ENCODE measurements at regions not wholly inside any gene's neighbourhood (a gene's known extent, or its start where the extent isn't known, plus 50 kb on each side); places are given as distances from the start of the nearest gene placed in this dataset.

DNA sequence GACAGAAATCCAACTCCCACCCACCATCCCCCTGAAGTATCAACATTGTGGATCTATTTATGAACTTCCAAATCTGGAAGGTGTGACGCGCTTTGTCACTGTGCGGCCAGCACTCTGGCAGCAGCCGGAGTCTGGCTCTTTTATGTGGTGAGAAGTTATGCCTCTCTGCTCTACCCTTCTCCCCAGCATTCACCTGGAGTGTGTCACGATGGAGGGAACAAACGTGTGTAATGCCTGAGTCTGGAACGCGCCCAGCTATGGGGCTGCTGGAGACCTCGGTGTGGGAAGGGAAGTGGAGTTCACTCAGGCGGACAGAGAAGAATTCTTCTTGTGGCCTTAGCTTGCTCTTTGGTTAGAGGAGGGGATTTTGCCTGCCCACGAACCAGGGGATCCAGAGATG lies 222.1 kb upstream of the RPL34 start:
- no peak for DNase-seq

DNA sequence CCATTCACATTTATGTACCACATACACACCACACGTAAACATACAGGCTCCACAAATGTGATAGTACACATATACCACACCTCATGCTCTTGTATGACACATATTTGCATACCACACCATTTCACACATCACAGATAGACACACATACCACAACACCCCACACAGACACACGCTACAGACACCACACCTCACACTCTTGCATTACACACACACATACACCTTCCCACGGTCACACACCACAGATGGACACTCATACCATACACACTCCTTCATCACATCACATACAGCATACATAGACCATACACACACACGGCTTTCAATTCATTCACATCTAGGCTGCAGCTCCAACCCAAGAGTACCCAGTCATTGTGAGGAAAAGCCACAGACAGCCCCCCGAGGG lies 222.5 kb upstream of the RPL34 start:
- no peak for DNase-seq

DNA sequence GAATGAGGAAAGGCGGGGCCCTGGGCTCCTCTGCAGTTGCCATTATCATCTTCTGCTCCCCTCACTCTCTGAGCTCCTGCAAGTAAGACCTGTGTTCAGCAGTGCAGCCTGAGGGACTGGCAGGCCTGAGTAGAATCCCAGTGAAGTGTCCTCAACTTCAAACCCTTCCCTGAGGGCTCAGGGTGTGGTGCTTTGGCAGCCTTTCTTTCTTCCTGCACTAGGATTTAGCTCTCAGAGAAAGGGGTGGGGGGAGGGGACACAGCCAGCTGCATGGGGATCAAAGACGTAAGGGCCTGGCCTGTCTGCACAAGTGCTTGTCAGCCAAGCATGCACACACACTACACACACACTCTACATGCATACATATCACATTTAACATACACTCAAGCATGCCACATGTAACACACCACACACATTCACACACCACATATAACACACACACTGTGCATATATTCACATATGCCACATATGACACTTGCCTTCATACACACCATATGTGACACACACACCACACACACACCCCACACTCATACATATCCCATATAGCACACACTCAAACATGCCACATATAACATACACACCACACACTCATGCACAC lies 223.4 kb upstream of the RPL34 start:
- no peak for DNase-seq

DNA sequence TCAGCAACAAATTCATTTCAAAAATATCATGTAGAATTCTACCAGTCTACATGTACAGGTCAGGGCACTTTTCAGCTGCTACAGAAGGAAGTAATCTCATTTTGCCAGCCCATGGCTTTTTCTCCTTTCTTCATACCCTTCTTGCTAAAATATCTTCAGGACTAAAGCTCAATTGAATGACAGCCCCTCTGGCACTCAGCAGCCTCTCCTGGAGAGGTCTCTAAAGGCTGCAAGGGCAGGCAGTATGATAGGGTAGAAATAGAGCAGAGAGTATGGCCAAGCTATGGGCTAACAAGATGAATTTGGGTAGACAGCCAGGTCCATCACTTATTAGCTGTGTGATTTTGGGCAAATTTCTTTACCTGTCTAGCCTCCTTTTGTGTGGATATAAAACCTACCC lies 224.6 kb upstream of the RPL34 start:
- DNase-seq, result no peak

DNA sequence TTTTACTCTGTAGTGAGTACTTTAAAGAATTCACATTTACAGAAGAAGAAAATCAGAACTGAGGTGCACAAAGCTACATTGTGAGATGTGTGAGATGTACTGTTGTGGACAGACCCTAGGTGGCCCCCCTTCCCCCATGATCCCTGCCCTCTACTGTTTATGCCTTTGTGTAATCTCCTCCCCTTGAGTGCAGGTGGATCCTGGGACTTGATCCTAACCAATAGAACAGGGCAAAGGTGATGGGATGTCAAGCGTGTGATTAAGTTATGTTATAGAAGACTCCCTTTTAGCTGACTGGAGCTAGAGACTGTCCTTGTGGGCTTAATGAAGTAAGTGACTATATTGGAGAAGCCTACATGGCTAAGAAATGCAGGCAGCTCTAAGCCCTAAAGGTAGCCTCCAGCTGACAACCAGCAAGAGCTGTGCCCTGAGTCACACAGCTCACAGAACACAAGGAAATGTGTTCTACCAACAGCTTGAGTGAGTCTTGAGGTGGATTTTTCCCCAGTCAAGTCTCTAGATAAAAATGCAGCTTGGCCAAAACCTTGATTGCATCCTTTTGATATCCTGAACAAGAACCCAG lies 225.2 kb upstream of the LEF1 start:
- no peak for DNase-seq

DNA sequence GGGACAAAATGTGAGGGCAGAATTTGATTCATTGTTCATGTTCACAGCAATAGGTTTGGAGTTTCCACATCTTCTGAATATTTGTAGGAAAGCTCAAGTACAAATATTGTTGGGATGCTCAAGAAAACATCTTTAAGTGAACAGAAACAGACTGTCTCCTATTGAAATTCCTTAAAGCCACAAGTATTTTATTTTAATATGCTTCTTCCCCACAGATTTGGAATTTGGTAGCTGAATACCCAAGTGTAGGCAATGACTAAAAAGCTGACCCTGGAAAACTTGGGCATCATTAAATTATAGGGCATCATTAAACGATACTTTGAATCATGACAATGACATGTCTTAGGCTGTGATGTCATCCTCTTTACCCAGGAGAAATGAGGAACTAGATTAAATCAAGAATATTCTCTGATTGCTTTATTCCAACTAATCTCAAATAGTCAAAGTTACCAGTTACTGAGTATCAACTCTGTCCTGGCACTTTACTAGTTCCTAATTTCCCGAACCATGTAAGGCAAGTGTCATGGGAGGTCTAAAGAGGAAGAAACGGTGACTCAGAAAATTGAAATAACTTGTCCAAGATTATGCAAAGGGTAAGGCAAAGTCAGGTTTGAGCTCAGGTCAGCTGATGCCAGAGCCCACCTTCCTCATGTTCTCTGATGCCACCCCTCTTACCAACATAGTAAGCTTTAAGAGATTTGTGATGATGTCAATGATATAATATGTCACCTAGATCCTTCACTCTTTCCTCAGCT lies 223.1 kb upstream of the LEF1 start:
- DNase-seq, result no peak

DNA sequence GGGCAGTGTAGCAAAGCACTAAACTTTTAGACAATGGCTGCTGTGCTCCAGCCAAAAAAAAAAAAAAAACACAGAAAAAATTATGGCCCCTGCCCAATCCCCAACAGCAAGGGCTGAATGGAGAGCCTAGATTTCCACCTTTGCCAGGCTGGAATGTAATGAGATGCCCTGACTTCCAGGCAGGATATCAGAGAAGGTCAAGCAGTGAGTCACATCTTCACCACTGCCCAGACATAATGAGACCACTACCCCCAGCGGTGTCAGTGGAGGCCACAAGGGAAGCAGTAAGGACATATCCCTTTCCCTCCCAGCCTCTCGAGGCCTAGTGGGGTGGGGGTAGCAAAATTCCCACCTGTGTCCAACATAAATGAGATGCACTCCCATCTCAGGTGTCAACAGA lies 216.3 kb upstream of the LEF1 start:
- DNase-seq, result no peak

DNA sequence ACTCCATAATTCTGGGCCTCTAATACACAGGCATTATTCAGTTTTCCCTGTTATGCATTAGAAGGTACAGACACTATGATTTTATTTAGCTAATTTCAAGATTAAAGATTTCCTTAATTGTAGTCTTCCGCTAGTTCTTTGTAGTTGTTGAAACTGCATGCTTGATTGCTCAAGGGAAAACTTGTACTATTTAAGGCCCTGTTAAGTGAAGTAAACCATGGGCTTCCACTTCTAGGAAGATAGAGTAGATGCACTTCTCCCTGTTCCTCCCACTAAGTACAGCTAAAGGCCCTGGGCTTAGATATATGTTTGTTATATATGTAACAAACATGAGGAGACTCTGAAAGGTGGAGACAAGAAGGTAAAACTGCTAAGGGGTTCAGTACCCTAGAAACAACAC lies 215.8 kb upstream of the LEF1 start:
- DNase-seq, result no peak

DNA sequence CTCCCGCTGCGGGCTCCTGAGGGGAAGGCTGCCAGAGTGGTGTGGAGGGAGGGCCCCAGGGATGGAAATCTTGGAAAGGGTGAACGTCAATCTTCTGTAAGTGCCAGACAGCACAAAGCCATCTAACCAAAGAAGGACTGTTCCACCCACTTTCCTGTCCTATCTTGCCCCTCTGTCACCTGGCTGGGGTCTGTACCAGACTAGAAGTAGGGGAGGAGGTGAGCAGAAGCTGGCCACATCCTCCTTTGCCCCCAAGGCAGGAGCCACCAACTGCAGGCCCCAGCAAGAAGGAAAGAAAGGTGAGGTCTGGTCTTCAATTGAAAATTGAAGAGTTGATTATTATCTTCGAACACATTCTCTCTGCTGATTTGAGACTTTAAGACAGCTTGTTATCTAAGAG lies 214.4 kb upstream of the LEF1 start:
- no peak for DNase-seq

DNA sequence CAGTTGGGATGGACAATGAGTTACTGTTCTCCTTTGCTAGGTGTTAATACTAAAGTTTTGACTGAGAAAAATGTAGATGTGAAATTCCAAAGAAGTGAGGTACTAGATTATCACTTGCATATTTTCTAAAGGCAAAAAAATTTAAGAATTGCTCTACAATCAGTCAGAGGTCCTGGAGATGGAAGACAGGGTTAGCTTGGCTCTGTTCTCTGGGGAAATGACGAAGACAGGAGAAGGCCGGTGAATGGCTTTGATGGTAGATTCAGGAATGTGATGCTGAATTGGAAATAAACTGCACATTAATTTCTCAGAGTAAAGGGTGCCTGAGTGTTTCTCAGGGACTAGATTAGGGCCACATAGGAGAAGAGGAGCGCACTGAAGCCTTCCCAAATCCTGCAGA lies 214.0 kb upstream of the LEF1 start:
- DNase-seq, result no peak

DNA sequence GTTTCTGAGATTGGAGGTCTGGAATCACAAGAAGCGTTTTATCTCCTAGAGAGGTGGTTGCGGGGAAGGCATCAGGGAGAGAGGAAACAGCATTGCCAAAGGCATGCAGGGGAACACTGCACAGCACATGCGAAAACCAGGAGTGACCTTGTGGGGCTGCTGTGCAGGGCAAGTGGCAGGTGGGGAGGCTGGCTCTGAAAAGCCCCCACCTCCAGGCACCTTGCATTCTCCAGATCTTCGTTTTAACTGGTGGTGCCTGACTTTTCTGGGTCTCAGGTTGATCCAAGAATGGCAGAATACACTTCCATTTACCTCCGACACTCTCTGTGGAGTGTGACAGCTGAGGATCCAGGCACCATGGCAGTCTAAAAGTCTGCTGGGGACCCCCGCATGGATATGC lies 209.4 kb upstream of the LEF1 start:
- DNase-seq, result no peak

DNA sequence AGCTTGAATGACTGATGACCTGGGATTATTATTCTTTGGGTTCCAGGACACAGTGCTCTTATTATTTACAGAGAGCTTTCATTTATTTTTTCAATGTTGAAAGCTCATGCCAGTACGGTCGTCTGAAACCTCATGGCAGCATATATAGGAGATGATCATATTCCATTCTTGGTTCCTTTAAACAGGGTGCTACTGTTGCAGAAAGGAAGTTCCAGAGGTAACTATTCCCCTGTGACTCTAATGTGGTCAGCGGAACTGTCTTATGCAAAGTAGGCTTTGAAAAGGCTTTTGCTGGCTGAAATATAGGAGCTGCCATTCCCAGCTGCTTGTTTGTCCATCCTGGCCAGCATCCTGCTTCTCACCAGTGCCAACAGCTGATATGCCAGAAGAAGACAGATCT lies 208.3 kb upstream of the LEF1 start:
- no peak for DNase-seq

DNA sequence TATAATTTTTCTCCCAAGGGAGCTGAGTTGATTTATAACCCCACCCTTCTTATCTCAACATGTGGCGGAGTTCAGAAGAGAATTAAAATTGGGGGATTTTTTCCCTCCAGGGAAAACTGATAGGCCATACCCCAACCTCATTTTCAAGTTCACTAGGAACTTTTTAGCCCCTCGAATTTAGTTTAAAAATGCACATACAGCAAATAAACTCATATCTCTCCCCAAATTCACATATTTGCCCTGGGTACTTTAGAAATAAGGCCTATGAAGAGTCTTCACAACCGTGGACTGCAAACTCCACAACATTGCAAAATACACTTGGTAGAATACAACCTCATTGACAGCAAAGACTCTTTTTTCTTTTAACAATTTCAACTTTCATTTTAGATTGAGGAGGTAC lies 206.7 kb upstream of the LEF1 start:
- DNase-seq, result no peak

DNA sequence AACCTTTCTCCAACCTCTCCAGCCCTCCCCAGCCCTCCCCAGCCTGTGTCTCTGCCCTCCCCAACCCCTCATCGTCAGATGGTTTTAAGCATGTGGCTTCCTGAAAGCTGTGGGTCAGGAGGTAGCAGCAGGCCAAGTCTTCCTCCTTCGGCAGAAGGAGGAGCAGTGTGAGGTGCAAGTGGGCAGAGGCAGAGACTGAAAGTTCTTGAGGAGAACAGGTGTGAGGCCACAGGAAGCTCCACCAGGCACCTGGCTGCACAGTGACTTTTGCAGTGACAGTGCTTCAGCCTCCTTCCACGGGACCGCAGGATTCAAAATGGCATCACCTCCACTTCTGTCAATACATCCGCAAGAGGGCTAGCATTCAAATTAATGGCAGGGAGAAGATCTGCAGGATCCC lies 203.9 kb upstream of the LEF1 start:
- DNase-seq, result no peak

DNA sequence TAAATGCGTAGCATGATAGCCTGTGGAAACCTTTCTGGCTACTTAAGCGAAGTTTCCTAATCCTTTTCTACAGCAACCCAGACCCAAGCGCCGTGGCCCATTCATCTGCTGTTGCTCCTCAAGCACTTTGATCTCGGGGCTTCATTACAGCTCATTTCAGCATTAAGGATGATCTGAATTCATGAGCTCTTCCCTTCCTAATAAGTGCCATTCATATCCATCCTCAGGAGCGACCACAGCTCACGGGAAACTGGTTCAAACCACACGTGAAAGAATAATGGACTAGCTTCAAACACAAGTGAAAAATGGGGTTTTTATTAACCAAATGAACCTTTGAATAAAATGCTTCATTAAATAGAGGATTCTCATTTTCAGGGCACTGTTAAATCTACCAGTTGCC lies 202.6 kb upstream of the LEF1 start:
- no peak for DNase-seq

DNA sequence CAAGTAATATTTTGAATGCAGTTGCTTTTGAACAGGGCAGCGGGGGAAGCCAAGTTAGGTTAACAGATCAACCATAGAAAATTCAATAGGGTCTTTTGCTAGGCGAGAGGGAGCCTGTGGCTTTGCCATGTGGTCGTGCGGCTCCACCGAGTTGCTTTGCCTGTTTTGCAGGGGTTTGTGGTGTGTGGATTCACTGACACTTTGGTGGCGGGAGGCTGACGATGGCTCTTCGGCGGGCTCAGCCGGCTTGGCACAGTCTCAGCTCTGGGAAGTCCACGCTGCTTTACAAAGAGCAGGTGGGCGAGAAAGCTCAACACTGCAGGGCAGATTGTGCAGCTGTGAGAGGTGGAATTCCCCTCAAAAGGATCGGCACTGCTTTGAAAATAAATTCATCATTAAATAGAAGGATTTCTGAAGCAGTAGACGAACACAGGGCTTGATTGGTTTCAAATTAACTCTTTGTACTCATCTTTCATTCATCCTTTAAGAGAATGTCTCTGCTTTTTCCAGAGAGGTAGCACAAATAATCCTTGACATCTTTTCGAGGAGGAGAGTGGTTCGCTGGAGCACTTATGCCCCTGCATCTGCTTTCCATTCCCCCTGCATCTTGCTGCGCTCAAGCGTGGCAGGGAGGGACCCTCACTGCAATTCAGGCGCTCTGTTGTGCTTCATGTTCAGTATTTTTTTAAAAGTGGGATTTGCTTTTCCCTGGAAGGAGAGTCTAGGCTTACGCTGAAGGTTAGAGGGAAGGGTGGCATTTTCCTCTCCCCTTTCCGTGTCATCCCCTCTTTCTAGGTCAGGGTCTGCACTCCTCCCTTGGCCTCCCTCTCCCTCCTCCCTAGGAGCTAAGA lies 201.8 kb upstream of the LEF1 start:
- peak; percentile 18 for DNase-seq

DNA sequence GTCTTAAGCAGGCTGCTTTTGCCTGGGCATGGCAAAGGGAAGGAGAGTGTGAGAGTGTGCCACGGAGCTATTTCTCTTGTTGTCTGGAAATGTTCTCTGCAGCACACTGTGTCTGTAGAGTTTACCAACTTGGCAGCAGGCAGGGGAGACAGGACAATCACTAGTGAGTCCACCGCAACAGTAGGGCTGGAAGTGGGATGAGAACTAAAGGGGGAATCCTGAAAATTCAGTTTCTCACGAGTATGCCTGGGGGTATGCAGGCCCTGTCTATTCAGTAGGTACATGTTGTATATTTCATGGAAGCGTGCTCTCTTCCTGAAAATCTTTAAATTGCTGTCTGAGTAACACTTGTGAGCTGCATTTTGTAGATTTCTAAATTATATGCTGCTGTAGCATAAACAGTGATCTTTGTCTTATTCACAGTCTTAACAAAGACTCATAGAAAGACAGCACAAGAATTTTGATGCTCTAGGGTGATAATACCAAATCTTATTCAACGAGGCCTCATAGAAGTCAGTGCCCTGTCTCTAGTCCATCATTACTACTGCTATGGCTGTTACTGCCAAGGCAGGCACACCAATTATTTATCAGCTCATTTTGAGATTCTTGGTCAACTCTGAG lies 200.4 kb upstream of the LEF1 start:
- DNase-seq, result no peak

DNA sequence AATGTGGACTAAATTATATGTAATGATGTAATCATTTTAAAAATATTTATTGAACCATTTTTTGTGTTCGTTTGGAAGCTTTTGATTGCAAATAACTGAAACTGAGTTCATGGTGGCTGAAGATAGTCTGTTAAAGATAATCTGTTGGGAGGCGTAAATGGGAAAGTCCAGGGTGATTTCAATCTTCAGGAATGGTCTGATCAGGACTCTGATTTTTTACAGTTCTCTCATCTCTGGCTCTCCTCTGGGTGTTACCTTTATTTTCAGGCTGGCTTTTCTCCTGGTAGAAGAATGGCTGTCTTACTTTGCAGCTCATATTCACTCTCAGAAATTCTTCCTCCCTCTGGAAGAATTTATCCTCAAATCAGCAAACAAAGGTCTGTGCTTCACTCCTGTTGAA lies 199.0 kb upstream of the LEF1 start:
- DNase-seq, result no peak

DNA sequence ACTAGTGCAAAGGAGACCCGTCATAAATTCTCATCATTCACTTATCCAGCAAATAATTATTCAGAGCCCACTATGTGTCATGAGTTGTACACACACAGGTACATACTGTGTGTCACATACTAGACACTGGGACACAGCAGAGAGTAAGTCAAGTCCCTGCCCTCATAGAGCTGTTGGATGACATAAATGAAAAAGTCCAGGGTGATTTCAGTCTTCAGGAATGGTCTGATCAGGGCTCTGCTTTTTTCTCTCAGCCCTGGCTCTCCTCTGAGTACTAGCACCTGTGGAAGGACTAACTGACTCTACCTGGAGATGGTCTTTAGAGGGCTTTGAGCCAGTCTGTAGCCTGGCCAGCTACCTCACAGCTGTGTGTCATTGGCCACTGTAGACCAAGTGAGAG lies 198.0 kb upstream of the LEF1 start:
- DNase-seq, result no peak

DNA sequence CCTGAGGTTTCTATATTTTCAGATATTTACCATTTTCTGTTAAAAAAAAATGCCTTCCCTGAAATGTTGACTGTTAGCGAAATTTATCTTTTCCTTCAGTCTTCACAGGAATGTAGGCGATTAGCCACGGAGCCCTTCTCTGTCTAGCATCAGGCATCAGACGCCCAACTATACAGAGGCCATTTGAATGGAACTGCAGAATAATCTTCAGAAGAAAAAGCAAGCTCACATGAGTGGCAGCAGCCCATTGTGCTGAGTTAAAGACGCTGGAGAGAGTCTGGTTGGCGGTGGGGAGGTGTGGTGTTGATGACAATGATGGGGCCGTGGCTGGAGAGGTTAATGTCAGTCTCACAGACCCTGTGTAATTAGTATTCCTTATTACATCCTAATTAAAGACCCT lies 196.8 kb upstream of the LEF1 start:
- DNase-seq, result no peak

DNA sequence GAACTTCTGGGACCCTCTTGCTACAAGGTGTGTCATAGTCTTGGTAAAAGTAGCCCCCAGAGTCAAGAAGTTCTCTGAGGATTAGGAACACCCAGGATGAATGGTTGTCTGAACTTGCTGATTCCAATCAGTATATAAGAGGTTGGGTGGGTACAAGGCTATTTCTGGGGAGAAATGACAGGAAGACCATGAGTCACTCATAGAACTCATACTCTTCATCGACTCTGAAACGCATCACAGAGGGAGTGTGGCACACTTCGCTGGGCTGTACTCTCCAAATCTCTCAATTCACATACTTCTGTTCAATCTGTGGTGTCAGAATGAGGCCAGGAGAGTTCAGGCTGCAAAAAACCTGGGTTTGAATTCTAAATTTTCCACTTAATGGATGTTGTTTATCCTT lies 193.2 kb upstream of the LEF1 start:
- DNase-seq, result no peak

DNA sequence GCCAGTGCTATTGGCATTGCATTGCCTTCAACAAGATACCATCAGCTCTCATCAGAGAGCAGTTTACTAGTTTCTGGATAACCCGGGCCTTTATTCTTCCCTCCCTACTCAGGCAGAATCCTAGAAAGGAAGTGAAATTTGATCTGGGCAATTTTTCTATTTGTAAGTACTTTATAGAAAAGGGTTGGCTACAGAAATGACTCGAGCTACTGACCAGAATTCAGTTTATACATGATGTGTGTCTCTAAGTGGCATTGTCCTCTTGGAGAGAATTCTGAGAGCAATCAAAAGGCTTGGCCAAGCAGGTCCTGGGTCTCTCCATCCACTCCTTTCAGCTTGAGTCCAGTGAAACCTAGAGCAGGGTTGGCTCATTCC lies 192.7 kb upstream of the LEF1 start:
- no peak for DNase-seq

DNA sequence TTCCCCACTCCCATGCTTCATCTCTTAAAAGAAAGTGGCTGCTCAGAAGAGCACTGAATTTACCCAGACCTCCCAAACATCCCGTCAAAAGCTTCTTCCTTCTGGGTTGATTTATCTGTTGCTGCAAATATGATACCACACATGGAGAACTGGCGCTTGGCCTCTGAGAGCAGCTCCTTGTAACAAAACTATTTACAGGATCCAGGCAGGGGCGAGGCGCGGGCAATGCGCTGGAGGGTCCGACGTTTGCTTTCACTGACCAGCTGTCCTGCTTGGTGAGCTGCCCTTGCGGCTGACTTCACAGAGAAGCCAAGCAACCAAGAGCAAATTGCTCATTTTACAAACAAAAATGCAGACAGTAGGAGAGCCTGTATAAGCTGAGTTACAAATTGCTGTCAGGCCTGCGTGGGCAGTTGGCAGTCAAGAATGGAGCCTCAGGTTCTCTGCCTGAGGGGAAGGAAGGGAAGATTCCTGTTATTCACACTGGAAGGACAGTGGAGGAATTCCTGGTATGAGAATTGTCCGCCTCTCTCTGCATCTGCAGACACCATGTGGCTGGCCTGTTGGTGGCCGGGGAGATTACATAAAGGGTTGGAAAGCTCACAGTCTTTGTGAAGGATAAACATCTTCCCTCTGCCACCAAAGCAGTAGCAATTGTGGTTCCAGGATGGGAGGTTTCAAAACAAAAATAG lies 192.2 kb upstream of the LEF1 start:
- DNase-seq, result no peak

Data from CD4-positive, alpha-beta T cell treated with Interleukin-10 for 1 hour (primary cell).